Smooth muscle cell of the brain vasculature (primary cell): ENCODE measurements at regions not wholly inside any gene's neighbourhood (a gene's known extent, or its start where the extent isn't known, plus 50 kb on each side); places are given as distances from the start of the nearest gene placed in this dataset.
"Not testable (repeated sequence)": the region's sequence is repeated elsewhere in the genome, so short reads cannot be mapped to it uniquely, and the experiment has no call there.

Source experiments
- DNase-seq: peaks from one replicate; pipeline ENCODE4 v3.0.0-alpha.2; 2012; ENCODE audit warnings: low read depth, low spot score

GRCh38 chr7:29649028-29649716, 85.5 kb downstream of the PRR15 start:
- DNase-seq, result no peak

GRCh38 chr7:29649876-29650275, 86.2 kb downstream of the PRR15 start:
- no peak for DNase-seq

- DNase-seq, result no peak
Measured at GRCh38 chr7:29651477-29651876, 87.8 kb downstream of the PRR15 start.

GRCh38 chr7:29652556-29652955, 88.9 kb downstream of the PRR15 start:
- DNase-seq, result no peak

GRCh38 chr7:29654340-29654739, 90.7 kb downstream of the PRR15 start:
- DNase-seq, result not testable (repeated sequence)

GRCh38 chr7:29657288-29657687, 93.7 kb downstream of the PRR15 start:
- DNase-seq, result no peak

- no peak for DNase-seq
Measured at GRCh38 chr7:29657856-29658255, 94.2 kb downstream of the PRR15 start.

- DNase-seq, result not testable (repeated sequence)
Measured at GRCh38 chr7:29659213-29659612, 95.6 kb downstream of the PRR15 start.

GRCh38 chr7:29662899-29663298, 99.3 kb downstream of the PRR15 start:
- not testable (repeated sequence) for DNase-seq

GRCh38 chr7:29664999-29665398, 101.4 kb downstream of the PRR15 start:
- DNase-seq, result not testable (repeated sequence)

GRCh38 chr7:29667096-29667669, 103.5 kb downstream of the PRR15 start:
- DNase-seq, result not testable (repeated sequence)

- not testable (repeated sequence) for DNase-seq
Measured at GRCh38 chr7:29671286-29671685, 107.7 kb downstream of the PRR15 start.

- not testable (repeated sequence) for DNase-seq
Measured at GRCh38 chr7:29673635-29674034, 110.0 kb downstream of the PRR15 start.

GRCh38 chr7:29674626-29675025, 111.0 kb downstream of the PRR15 start:
- DNase-seq, result not testable (repeated sequence)

- DNase-seq, result not testable (repeated sequence)
Measured at GRCh38 chr7:29677254-29677653, 113.6 kb downstream of the PRR15 start.

GRCh38 chr7:29679963-29680362, 116.3 kb downstream of the PRR15 start:
- DNase-seq, result not testable (repeated sequence)

GRCh38 chr7:29680601-29681000, 117.0 kb downstream of the PRR15 start:
- not testable (repeated sequence) for DNase-seq

- not testable (repeated sequence) for DNase-seq
Measured at GRCh38 chr7:29684151-29684786, 120.6 kb downstream of the PRR15 start.

- DNase-seq, result no peak
Measured at GRCh38 chr7:29684787-29685650, 121.3 kb upstream of the WIPF3 start.

- DNase-seq, result not testable (repeated sequence)
Measured at GRCh38 chr7:29685651-29686271, 120.5 kb upstream of the WIPF3 start.

- DNase-seq, result not testable (repeated sequence)
Measured at GRCh38 chr7:29690510-29690909, 115.8 kb upstream of the WIPF3 start.
